Caco-2 (cell line): ENCODE measurements at regions not wholly inside any gene's neighbourhood (a gene's known extent, or its start where the extent isn't known, plus 50 kb on each side); places are given as distances from the start of the nearest gene placed in this dataset.

Source experiments
- BruUV-seq: library from RNA; stranded (reverse); fragments of 400-500 nt; replicated peaks from 2 replicates; lab custom pipeline; 2021; lab: Mats Ljungman, UMichigan
- CTCF ChIA-PET: fragments of 300-600 bp; sonication (Branson Sonifier 250); formaldehyde crosslinking; loops from one replicate; lab custom pipeline; 2022; ENCODE audit warnings: antibody characterized with exemption; lab: Charles Lee
- POLR2A ChIA-PET: fragments of 300-600 bp; sonication (Branson Sonifier 250); formaldehyde crosslinking; loops from one replicate; lab custom pipeline; 2022; ENCODE audit warnings: antibody characterized with exemption; lab: Charles Lee
- DNase-seq, 2 experiments: peaks; one replicate each; pipeline versions ENCODE4 v3.0.0 to v3.0.0-alpha.2; 2020 to 2022
- H3K27me3 ChIP-seq: replicated peaks from 2 replicates; pipeline ENCODE4 v1.6.0; 2011; ENCODE audit warnings: low read length; ENCODE audit not compliant: control insufficient read depth, insufficient read depth
- H3K36me3 ChIP-seq: 2 replicates; pipeline ENCODE4 v1.5.1; 2011; ENCODE audit warnings: low read length; ENCODE audit not compliant: control insufficient read depth, insufficient read depth
- H3K4me1 ChIP-seq: fragments of 250-450 bp; sonication (Bioruptor Pico); 2 replicates; pipeline ENCODE4 v1.5.1; 2020; ENCODE audit warnings: mild to moderate bottlenecking
- H3K4me3 ChIP-seq: 2 replicates; pipeline ENCODE4 v1.5.1; 2011; ENCODE audit warnings: low read depth, mild to moderate bottlenecking, control low read depth, low read length
- H3K9me3 ChIP-seq: fragments of 250-450 bp; sonication (Bioruptor Pico); 2 replicates; pipeline ENCODE4 v1.5.1; 2020; ENCODE audit warnings: mild to moderate bottlenecking, moderate library complexity
- H3K27ac Mint-ChIP-seq: one replicate; pipeline ENCODE4 v1.8.0; 2022; ENCODE audit warnings: mixed read lengths; ENCODE audit not compliant: unreplicated experiment
- H3K27me3 Mint-ChIP-seq: one replicate; pipeline ENCODE4 v1.8.0; 2022; ENCODE audit warnings: mixed read lengths; ENCODE audit not compliant: insufficient read depth, unreplicated experiment
- H3K36me3 Mint-ChIP-seq: one replicate; pipeline ENCODE4 v1.8.0; 2022; ENCODE audit warnings: mild to moderate bottlenecking, mixed read lengths; ENCODE audit not compliant: insufficient read depth, unreplicated experiment
- H3K4me1 Mint-ChIP-seq: one replicate; pipeline ENCODE4 v1.8.0; 2022; ENCODE audit warnings: low read depth, mixed read lengths; ENCODE audit not compliant: unreplicated experiment
- H3K4me3 Mint-ChIP-seq: one replicate; pipeline ENCODE4 v1.8.0; 2022; ENCODE audit warnings: mild to moderate bottlenecking, moderate library complexity, mixed read lengths; ENCODE audit not compliant: unreplicated experiment
- H3K9me3 Mint-ChIP-seq: one replicate; pipeline ENCODE4 v1.8.0; 2022; ENCODE audit warnings: mixed read lengths; ENCODE audit not compliant: unreplicated experiment
- CTCF ChIP-seq, 2 experiments: fragments of 200-600 bp in 1 of 2; IDR thresholded peaks; 1 replicate in 1 of 2; 2 replicates in 1 of 2; pipeline versions ENCODE4 v1.5.1 to v1.8.0; 2011 to 2022; ENCODE audit warnings: antibody characterized with exemption in 1 of 2, control low read depth in 1 of 2, inconsistent platforms in 1 of 2, low read depth in 1 of 2, low read length in 1 of 2, mild to moderate bottlenecking in 1 of 2, moderate library complexity in 1 of 2; ENCODE audit not compliant: insufficient read depth in 1 of 2, severe bottlenecking in 1 of 2, unreplicated experiment in 1 of 2
- intact Hi-C: fragments of 100-400 bp; cut with micrococcal nuclease; formaldehyde crosslinking; loops from one replicate; pipeline ENCODE4 v1.10.0; 2022; ENCODE audit not compliant: unreplicated experiment

GRCh38 chr17:77656054-77656453 lies 302.4 kb upstream of the TNRC6C start:
- H3K4me3 Mint-ChIP-seq = no peak overlapping the region
- intact Hi-C loops = no loop called here
- no peaks in the 10 kb centered on the region for H3K4me1 Mint-ChIP-seq
- no peaks in the 10 kb centered on the region for H3K9me3 Mint-ChIP-seq
- CTCF ChIA-PET = no interaction called here
- no peak overlapping the region for H3K4me3 ChIP-seq
- no peak for TF ChIP-seq CTCF (IDR thresholded peaks at IDR 0.05; ENCODE audit: insufficient read depth in 1 of 2, low read depth in 1 of 2, low read length in 1 of 2, severe bottlenecking in 1 of 2, unreplicated experiment in 1 of 2)
- POLR2A ChIA-PET = no interaction called here
- no peaks in the 10 kb centered on the region for H3K36me3 Mint-ChIP-seq
- H3K9me3 ChIP-seq = no peaks in the 10 kb centered on the region
- H3K27me3 ChIP-seq = no peaks in the 10 kb centered on the region
- H3K4me1 ChIP-seq = no peaks in the 10 kb centered on the region
- H3K27me3 Mint-ChIP-seq = peaks cover 33% of the 10 kb centered on the region
- no TSS peak for BruUV-seq
- no peaks in the 10 kb centered on the region for H3K36me3 ChIP-seq
- DNase-seq = peak in 1 of 2 experiments; percentile 22
- no peak overlapping the region for H3K27ac Mint-ChIP-seq

GRCh38 chr17:77657839-77658238 lies 300.7 kb upstream of the TNRC6C start:
- Mint-ChIP-seq H3K27me3 (peaks cover 33% of the 10 kb centered on the region), H3K4me1 (no peaks in the 10 kb centered on the region), H3K27ac (no peak overlapping the region), H3K36me3 (no peaks in the 10 kb centered on the region), H3K4me3 (no peak overlapping the region), H3K9me3 (no peaks in the 10 kb centered on the region)
- BruUV-seq = no TSS peak
- peak in 1 of 2 experiments; percentile 2 for DNase-seq
- no peak for TF ChIP-seq CTCF (IDR thresholded peaks at IDR 0.05; ENCODE audit: insufficient read depth in 1 of 2, low read depth in 1 of 2, low read length in 1 of 2, severe bottlenecking in 1 of 2, unreplicated experiment in 1 of 2)
- ChIA-PET CTCF (no interaction called here), POLR2A (no interaction called here)
- intact Hi-C loops = no loop called here
- Histone ChIP-seq H3K27me3 (no peaks in the 10 kb centered on the region), H3K4me3 (no peak overlapping the region), H3K4me1 (no peaks in the 10 kb centered on the region), H3K9me3 (no peaks in the 10 kb centered on the region), H3K36me3 (no peaks in the 10 kb centered on the region)

GRCh38 chr17:77660524-77660923 lies 298.0 kb upstream of the TNRC6C start:
- intact Hi-C loops = no loop called here
- Mint-ChIP-seq H3K27ac (no peak overlapping the region), H3K4me3 (no peak overlapping the region), H3K4me1 (no peaks in the 10 kb centered on the region), H3K27me3 (peaks cover 22% of the 10 kb centered on the region), H3K9me3 (peaks cover 2% of the 10 kb centered on the region), H3K36me3 (no peaks in the 10 kb centered on the region)
- ChIA-PET CTCF (no interaction called here), POLR2A (no interaction called here)
- H3K4me3 ChIP-seq = no peak overlapping the region
- no peaks in the 10 kb centered on the region for H3K4me1 ChIP-seq
- TF ChIP-seq CTCF (IDR thresholded peaks at IDR 0.05; ENCODE audit: insufficient read depth in 1 of 2, low read depth in 1 of 2, low read length in 1 of 2, severe bottlenecking in 1 of 2, unreplicated experiment in 1 of 2) = no peak
- H3K36me3 ChIP-seq = no peaks in the 10 kb centered on the region
- BruUV-seq = no TSS peak
- H3K27me3 ChIP-seq = no peaks in the 10 kb centered on the region
- H3K9me3 ChIP-seq = no peaks in the 10 kb centered on the region; the same call in 1 of the 2 replicates
- no peak for DNase-seq
